ENCODE measurements at regions not wholly inside any gene's neighbourhood (a gene's known extent, or its start where the extent isn't known, plus 50 kb on each side); places are given as distances from the start of the nearest gene placed in this dataset.

- no peak for DNase-seq (ENCODE audit: low read depth)
These were observed 55.5 kb upstream of the AGTR1 start for GRCh38 chr3:148642214-148642613.

GRCh38 chr3:148642616-148643015 lies 55.1 kb upstream of the AGTR1 start:
- DNase-seq (ENCODE audit: low read depth): peak; percentile 8

DNA sequence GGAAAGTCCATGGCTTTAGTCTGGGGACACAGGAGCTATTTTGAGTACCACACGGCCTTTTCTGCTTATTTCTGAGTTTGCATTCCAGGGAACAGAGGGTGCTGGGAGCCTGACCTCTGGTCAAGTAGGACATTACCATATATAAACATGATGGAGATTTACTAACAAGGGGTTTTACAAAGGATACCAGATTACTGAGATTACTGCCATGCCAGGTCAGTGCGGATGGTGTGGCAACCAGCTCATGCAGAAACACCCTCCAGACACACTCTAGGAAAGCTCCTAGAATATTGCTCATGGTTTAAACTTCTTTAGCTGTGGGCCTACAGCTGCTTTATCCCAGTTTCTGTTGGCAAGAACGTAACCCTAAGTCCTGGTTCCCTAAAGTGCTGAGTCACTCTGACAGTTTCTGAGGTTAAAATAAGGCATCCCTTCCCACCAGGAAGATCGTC lies 54.3 kb upstream of the AGTR1 start:
- DNase-seq (ENCODE audit: low read depth): peak; percentile 87

GRCh38 chr3:148646126-148646665 lies 51.5 kb upstream of the AGTR1 start:
- DNase-seq (ENCODE audit: low read depth): no peak

Measured in stromal cell of bone marrow (primary cell).